Esophagus squamous epithelium (tissue), 4 donors: ENCODE measurements at regions not wholly inside any gene's neighbourhood (a gene's known extent, or its start where the extent isn't known, plus 50 kb on each side); places are given as distances from the start of the nearest gene placed in this dataset.

Source experiments
- CTCF ChIP-seq, 6 experiments: fragments of 450-650 bp in 4 of 6; fragments of 200-600 bp in 2 of 6; sonication (generic) in 2 of 6; IDR thresholded peaks; one replicate each; pipeline ENCODE4 v1.5.1; 2016 to 2019; ENCODE audit warnings: antibody characterized with exemption in 6 of 6, mild to moderate bottlenecking in 4 of 6, moderate library complexity in 4 of 6
- POLR2A ChIP-seq, 4 donors: fragments of 450-650 bp; IDR thresholded peaks; one replicate each; pipeline ENCODE4 v1.6.1; 2017; ENCODE audit warnings: antibody characterized with exemption in 4 of 4, mild to moderate bottlenecking in 4 of 4, moderate library complexity in 3 of 4

DNA sequence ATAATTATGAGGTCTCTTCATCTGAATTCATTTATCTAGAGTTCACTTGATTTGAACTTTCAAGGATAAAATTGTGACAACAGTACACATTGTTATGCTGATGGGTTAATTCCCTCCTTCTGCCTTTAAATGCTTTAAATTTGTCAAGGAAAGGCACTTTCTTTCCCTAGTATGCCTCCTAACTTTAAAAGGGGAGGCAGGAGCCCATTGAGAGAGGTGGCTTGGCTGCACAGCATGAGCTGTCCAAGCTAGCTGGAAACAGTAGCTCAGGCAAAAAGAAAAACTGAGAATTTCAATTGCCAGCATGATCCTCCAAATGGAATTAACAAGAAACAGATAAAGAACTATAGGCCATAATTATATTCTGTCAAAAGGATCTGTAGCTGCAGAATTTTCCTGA, 243.3 kb upstream of the GRIK2 start:
- TF ChIP-seq CTCF (IDR thresholded peaks at IDR 0.05) (no peak), POLR2A (IDR thresholded peaks at IDR 0.05) (no peak)
